ENCODE measurements at regions not wholly inside any gene's neighbourhood (a gene's known extent, or its start where the extent isn't known, plus 50 kb on each side); places are given as distances from the start of the nearest gene placed in this dataset.

DNA sequence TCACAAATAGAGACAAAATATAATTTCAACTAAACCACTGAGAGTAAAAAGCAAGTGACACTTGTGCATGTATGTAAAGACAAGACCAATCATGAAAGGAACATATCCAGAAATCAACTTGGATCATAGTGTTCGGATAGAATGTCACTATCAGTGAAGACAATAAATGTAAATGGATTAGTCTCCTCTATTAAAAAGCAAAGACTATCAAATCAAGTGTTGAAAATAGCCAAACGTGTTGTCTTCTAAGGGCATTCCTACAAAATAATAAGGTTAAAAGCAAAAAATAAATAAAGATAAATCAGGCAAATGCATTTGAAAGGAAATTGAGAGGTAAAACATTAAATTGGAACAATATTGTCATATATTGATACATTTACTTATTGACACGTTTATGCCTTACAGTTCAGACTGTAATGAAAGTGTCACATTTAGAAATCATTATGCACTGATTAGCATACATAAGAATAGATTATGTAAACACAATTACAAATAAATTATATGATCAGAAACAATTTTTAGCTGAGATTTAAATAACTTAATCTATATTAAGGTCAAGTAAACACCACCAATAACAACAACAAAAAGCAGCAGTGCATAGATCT, 1100.1 kb downstream of the BRD1 start:
- intact Hi-C loops (cut with DNase I): no loop called here
- H3K36me3 ChIP-seq: no peaks in the 10 kb centered on the region
- no peak overlapping the region for H3K27ac ChIP-seq
- peaks cover 0 to 8% (median 1%) of the 10 kb centered on the region in 4 donors for H3K9me3 ChIP-seq
- H3K4me3 ChIP-seq: no peak overlapping the region
- WGBS, 2 donors: 76 to 87% methylated on average over 3 of the region's 3 CpGs
- no peaks in the 10 kb centered on the region for H3K4me1 ChIP-seq
- H3K27me3 ChIP-seq: peaks cover 0 to 3% (median 0%) of the 10 kb centered on the region in 3 donors
- no peak for DNase-seq
- TF ChIP-seq EP300 (IDR thresholded peaks at IDR 0.05) (no peak), POLR2A (IDR thresholded peaks at IDR 0.05) (no peak), POLR2AphosphoS5 (IDR thresholded peaks at IDR 0.05) (no peak)
- TF ChIP-seq, protein P1, sequence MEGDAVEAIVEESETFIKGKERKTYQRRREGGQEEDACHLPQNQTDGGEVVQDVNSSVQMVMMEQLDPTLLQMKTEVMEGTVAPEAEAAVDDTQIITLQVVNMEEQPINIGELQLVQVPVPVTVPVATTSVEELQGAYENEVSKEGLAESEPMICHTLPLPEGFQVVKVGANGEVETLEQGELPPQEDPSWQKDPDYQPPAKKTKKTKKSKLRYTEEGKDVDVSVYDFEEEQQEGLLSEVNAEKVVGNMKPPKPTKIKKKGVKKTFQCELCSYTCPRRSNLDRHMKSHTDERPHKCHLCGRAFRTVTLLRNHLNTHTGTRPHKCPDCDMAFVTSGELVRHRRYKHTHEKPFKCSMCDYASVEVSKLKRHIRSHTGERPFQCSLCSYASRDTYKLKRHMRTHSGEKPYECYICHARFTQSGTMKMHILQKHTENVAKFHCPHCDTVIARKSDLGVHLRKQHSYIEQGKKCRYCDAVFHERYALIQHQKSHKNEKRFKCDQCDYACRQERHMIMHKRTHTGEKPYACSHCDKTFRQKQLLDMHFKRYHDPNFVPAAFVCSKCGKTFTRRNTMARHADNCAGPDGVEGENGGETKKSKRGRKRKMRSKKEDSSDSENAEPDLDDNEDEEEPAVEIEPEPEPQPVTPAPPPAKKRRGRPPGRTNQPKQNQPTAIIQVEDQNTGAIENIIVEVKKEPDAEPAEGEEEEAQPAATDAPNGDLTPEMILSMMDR (IDR thresholded peaks at IDR 0.05): no peak

DNA sequence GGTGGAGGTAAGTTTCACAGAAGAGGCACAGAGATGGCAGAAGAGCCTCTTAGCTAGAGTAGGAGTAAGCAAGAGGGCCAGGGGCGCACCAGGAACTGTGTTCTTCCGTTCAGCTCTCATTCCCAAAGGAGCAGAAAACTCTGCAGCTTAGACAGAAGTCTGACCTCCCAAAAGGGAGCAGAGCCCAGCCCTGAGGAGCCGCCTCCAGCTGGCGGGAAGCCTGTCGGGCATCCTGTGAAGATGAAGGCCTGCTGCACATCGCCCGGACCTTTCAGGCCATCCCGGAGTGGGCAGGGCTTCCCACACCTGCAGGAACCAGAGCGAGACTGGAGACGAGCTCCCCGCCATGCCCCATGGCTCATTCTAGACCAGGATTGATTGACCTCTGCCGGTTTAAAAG, 1102.8 kb downstream of the BRD1 start:
- intact Hi-C loops (cut with DNase I): no loop called here
- H3K27ac ChIP-seq: no peak overlapping the region
- WGBS, 2 donors: 85 to 86% methylated on average over 12 of the region's 12 CpGs
- H3K4me1 ChIP-seq: no peaks in the 10 kb centered on the region
- peaks cover 0 to 8% (median 0%) of the 10 kb centered on the region in 3 donors for H3K27me3 ChIP-seq
- no peak for DNase-seq
- no peak overlapping the region for H3K4me3 ChIP-seq
- TF ChIP-seq POLR2AphosphoS5 (IDR thresholded peaks at IDR 0.05) (no peak), POLR2A (IDR thresholded peaks at IDR 0.05) (no peak)
- TF ChIP-seq, protein P1 (IDR thresholded peaks at IDR 0.05): no peak
- peaks cover 0 to 8% (median 1%) of the 10 kb centered on the region in 4 donors for H3K9me3 ChIP-seq
- H3K36me3 ChIP-seq: no peaks in the 10 kb centered on the region

DNA sequence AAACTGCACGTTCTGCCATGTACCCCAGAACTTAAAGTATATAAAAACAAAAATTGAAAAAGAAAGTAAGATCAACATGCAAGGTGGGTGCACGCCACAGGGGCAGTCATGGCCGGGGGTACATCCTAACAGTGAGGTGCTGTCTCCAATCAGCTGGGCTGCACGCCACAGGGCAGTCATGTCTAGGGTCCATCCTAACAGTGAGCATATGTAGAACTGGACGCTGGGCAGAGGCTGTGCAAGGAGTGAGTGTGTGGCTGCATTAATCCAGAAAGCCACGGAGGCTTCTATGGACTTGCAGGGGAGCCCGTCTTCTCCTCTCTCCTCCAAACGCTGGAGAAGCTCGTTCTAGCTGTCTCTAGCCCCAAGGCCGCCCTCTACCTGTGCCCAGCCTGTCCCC, 1105.0 kb downstream of the BRD1 start:
- no peak for TF ChIP-seq POLR2A (IDR thresholded peaks at IDR 0.05)
- TF ChIP-seq, protein P1 (IDR thresholded peaks at IDR 0.05): no peak
- TF ChIP-seq EP300 (IDR thresholded peaks at IDR 0.05): no peak
- no peak for TF ChIP-seq POLR2AphosphoS5 (IDR thresholded peaks at IDR 0.05)
- Histone ChIP-seq H3K4me1 (peaks cover 0 to 7% (median 0%) of the 10 kb centered on the region in 4 donors), H3K27me3 (peaks cover 0 to 17% (median 0%) of the 10 kb centered on the region in 3 donors), H3K4me3 (no peak overlapping the region), H3K27ac (no peak overlapping the region), H3K36me3 (no peaks in the 10 kb centered on the region), H3K9me3 (peaks cover 0 to 7% (median 1%) of the 10 kb centered on the region in 4 donors)
- peak; percentile 2 for DNase-seq
- intact Hi-C loops (cut with DNase I): no loop called here
- WGBS, 2 donors: 87 to 88% methylated on average over 10 of the region's 10 CpGs

DNA sequence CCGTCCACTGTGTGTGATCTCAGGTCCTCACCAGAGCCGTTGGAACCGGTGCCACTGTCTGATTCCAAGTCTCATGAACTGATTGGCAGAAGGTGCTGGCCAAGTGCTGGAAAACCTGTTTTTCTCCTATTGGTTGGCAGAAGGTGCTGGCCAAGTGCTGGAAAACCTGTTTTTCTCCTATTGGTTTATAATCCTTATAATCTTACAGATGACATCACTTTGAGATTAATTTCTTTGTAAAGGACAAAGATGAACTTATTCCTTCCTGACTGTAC, 1106.3 kb downstream of the BRD1 start:
- Histone ChIP-seq H3K4me1 (peaks cover 0 to 7% (median 0%) of the 10 kb centered on the region in 4 donors), H3K36me3 (no peaks in the 10 kb centered on the region), H3K9me3 (no peaks in the 10 kb centered on the region), H3K27ac (no peak overlapping the region), H3K4me3 (no peak overlapping the region), H3K27me3 (peaks cover 0 to 17% (median 0%) of the 10 kb centered on the region in 3 donors)
- DNase-seq: peak; percentile 40
- 22 to 72% methylated on average over 3 of the region's 3 CpGs for WGBS, 2 donors
- intact Hi-C loops (cut with DNase I): no loop called here
- no peak for TF ChIP-seq EP300 (IDR thresholded peaks at IDR 0.05)

DNA sequence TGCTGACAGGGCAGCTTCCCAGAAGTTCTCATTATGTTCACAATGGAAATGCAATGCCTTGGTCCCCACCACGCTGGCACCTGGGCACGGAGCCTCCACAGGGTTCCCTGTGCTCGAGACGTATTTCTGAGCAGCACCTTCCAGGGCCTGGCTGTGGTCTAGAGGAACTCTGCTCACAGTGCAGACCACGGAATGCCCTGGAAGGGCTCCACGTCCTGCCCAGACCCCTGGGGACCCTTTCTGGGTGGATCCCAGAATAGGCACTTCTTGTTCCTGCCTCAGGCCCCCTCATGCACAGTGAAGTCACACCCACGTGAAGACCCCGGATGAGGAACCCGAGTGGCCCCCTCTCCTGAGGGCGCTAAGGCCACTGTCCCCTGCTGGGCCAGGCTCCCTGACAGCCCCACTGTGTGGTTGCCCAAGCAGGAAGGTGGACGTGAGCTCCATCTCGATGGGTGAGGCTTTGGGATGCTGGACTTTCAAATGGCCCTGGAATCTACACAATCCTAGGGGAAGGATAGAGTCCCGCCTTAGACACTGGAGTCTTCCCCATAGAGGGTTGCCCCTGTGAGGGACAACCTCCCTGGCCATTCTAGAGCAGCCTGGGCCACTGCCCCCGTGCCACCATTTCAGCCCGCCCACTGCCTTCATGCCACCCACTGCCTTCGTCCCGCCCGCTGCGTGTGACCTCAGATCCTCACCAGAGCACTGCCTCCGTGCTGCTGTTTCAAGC, 1106.8 kb downstream of the BRD1 start:
- intact Hi-C loops (cut with DNase I): no loop called here
- H3K9me3 ChIP-seq: no peaks in the 10 kb centered on the region
- peaks cover 0 to 14% (median 0%) of the 10 kb centered on the region in 3 donors for H3K27me3 ChIP-seq
- no peak for TF ChIP-seq POLR2AphosphoS5 (IDR thresholded peaks at IDR 0.05)
- no peak for TF ChIP-seq POLR2A (IDR thresholded peaks at IDR 0.05)
- TF ChIP-seq EP300 (IDR thresholded peaks at IDR 0.05): no peak
- TF ChIP-seq, protein P1 (IDR thresholded peaks at IDR 0.05): no peak
- peak; percentile 32 for DNase-seq
- no peak overlapping the region for H3K4me3 ChIP-seq
- no peaks in the 10 kb centered on the region for H3K36me3 ChIP-seq
- H3K4me1 ChIP-seq: peaks cover 0 to 7% (median 0%) of the 10 kb centered on the region in 4 donors
- 63 to 84% methylated on average over 20 of the region's 20 CpGs for WGBS, 2 donors
- no peak overlapping the region for H3K27ac ChIP-seq
